ENCODE measurements at regions not wholly inside any gene's neighbourhood (a gene's known extent, or its start where the extent isn't known, plus 50 kb on each side); places are given as distances from the start of the nearest gene placed in this dataset.
"Not testable (repeated sequence)": the region's sequence is repeated elsewhere in the genome, so short reads cannot be mapped to it uniquely, and the experiment has no call there.

- TF ChIP-seq POLR2A, CTCF (IDR thresholded peaks at IDR 0.05): not testable (repeated sequence)
These were observed 4396.8 kb upstream of the OR11H1 start for GRCh38 chr22:11131178-11131577.
